GM21825 (cell line): ENCODE measurements at regions not wholly inside any gene's neighbourhood (a gene's known extent, or its start where the extent isn't known, plus 50 kb on each side); places are given as distances from the start of the nearest gene placed in this dataset.

ENCODE experiments used
- ATAC-seq: cut with Tn5 transposase; IDR thresholded peaks from one replicate; pipeline ENCODE4 v1.9.1; 2021; ENCODE audit warnings: mild to moderate bottlenecking, moderate library complexity; ENCODE audit not compliant: unreplicated experiment

- ATAC-seq = no peak
These were observed 66.0 kb upstream of the MYCN start for GRCh38 chr2:15874321-15874720.

- ATAC-seq = no peak
These were observed 65.2 kb upstream of the MYCN start for GRCh38 chr2:15874854-15875804.

GRCh38 chr2:15875969-15876705 lies 64.2 kb upstream of the MYCN start:
- ATAC-seq = no peak

GRCh38 chr2:15880226-15881119 lies 59.9 kb upstream of the MYCN start:
- no peak for ATAC-seq

GRCh38 chr2:15881120-15881433 lies 59.3 kb upstream of the MYCN start:
- ATAC-seq = no peak

- ATAC-seq = no peak
These were observed 58.7 kb upstream of the MYCN start for GRCh38 chr2:15881676-15882075.

GRCh38 chr2:15882761-15883497 lies 57.4 kb upstream of the MYCN start:
- no peak for ATAC-seq

GRCh38 chr2:15883684-15884083 lies 56.7 kb upstream of the MYCN start:
- no peak for ATAC-seq

GRCh38 chr2:15884790-15885189 lies 55.6 kb upstream of the MYCN start:
- no peak for ATAC-seq

GRCh38 chr2:15886231-15886630 lies 54.1 kb upstream of the MYCN start:
- ATAC-seq = no peak

GRCh38 chr2:15889442-15890123 lies 50.8 kb upstream of the MYCN start:
- ATAC-seq = no peak

GRCh38 chr2:15890124-15890754 lies 50.1 kb upstream of the MYCN start:
- ATAC-seq = no peak
